EL (cell line): ENCODE measurements at regions not wholly inside any gene's neighbourhood (a gene's known extent, or its start where the extent isn't known, plus 50 kb on each side); places are given as distances from the start of the nearest gene placed in this dataset.

Experiments used
- DNase-seq: peaks from one replicate; pipeline ENCODE4 v3.0.0-alpha.2; 2016

GRCh38 chr12:115570069-115570777, 707.3 kb downstream of the MED13L start:
- peak; percentile 61 for DNase-seq

DNA sequence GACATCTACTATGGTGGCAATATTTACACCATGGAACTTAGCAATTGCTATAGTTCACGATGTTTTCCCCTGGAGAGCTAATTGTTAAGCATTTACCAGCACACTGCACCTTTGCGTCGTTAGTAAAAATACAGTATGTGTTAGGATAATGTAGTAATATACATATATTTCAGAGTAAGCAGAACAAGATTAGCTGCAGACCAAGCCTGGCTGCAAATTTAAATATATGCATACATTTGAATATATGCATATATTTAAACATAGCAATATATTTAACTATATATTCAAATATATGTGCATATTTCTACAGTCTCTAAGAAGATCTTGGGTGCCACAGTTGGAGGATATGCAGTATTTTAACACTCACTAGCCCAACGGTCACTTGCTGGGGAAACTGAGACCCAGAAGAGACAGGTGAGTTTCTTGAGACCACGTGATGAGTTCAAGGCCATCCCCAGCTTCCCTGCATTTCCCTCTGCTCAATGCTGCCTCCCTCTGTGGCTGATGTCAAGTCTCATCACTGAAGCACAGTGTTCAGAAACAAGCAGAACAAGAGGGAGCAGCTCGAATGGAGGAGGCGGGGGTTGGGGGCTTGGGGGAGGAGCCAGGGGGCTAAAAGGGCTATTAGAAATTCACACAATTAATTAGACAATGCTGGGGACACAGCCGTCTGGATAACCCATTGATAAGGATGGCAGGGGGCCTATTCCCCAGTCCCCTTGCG, 708.0 kb downstream of the MED13L start:
- no peak for DNase-seq

- DNase-seq, result no peak
Measured at GRCh38 chr12:115558281-115558680, 719.2 kb downstream of the MED13L start.

DNA sequence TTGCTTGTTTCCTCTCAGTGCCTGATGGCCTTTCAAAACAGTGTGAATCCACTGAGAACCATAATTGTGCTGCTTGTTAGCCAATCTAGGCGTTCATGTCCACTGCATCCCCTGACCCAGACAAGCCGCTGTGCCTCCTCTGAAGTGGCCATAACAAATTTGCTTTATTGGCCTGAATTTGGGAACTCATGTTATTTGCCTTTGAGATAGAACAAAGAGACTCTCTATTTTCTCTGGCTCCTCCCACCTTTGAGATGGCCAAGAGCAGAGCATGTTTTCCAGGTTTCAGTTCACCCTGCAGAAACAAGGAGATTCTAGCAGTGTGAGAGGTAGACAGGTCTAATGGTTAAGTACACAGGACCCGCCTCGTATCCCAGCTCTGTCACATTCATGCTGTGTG, 723.9 kb downstream of the MED13L start:
- no peak for DNase-seq

DNA sequence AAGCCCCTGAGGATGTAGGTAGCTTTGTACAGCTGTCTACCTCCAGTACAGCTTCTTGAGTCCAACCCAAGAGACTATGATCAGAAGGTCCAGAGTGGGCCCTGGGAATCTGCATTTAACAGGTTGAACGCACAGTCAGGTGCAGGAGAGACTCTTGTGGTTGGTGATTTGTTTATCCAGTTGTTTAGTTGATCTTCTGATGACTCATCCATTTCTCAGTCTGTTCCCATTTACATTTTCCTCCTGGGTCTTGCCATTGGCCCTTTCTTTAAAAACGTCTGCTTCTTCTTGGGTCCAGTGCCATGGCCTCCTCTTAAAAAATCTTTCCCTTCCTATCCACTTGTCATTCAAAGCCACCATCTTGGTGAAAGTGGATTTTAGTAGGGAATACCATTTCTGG, 734.2 kb downstream of the MED13L start:
- no peak for DNase-seq

DNA sequence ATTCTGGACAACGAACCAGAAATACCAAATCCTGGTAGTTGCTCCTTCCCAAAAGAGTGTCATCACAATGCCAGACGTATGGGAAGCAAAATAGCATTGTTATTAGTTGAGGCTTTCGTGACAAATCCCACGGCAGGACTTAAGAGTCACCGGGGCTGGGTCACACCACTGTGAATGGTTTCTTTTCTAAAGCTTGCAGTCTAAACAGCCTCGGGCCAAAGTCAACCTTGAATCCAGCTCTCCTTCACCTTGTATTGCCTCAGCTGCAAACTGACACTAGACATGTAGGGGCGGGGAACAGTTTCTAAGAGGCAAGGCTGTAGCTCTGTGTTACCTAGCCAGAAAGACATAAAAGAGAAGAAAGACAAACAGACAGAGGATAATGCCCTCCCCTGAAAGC, 734.8 kb downstream of the MED13L start:
- no peak for DNase-seq

- peak; percentile 2 for DNase-seq
Measured at GRCh38 chr12:115541891-115542421, 735.5 kb downstream of the MED13L start.

- peak; percentile 5 for DNase-seq
Measured at GRCh38 chr12:115528466-115528865, 749.0 kb downstream of the MED13L start.

GRCh38 chr12:115521771-115522409, 755.6 kb downstream of the MED13L start:
- DNase-seq, result no peak

DNA sequence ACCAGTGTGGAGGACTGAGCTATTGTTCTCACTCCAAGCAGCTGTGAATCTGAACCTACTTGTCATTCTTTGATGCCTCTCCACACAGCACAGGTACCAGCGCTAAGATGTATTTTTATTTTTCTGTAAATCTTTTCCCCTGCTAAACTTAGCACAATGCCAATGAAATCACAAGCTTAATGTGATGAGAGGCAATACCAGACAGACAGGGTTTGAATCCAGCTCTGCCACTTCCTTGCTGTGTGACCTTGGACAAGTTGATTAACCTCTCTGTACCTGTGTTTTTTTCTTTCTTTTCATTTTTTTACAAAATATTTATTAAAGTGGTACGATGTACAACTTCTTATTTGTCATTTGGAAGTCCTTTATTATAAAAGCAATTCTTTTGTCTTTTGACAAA, 757.6 kb downstream of the MED13L start:
- no peak for DNase-seq

GRCh38 chr12:115519359-115519758, 758.1 kb downstream of the MED13L start:
- no peak for DNase-seq

GRCh38 chr12:115517913-115518312, 759.6 kb downstream of the MED13L start:
- no peak for DNase-seq

GRCh38 chr12:115511986-115512711, 765.3 kb downstream of the MED13L start:
- DNase-seq, result no peak

DNA sequence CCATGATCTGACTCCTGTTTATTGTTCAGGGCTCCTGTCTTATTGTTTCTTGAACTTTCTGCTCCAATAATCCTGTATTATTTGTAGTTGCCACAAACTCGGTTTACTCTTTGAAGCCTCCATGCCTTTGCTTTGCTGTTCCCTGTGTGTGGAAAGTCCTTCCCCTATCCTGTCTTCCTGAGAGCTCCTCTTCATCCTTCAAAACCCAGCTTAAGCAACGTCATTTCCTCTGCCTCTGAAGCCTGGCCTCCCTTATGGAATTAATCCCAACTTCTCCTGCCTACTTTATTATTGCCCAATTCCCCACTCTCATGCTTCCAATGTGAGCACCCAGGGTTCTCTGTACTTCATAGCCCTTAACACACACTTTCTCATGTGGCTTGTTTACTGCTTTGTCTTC, 766.2 kb downstream of the MED13L start:
- no peak for DNase-seq

DNA sequence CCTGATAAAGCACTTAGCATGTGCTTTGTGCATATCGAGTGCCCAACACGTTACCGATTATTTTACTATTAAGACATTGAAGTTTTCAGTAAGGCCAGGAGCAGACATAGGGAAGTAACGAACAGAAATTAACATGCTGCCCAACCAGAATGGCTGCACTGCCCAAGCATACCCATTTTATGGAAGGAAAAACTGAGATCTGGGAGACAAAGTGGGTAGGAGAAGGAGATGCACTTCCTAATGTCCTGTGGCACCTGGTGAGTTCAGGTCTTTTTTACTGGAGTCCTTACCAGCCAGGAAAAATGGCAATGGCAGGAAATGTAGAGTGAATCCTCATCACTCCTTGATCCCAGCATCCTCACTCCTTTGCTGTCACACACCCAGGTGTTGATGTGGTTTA, 768.5 kb downstream of the MED13L start:
- DNase-seq, result no peak

GRCh38 chr12:115507951-115508722, 769.4 kb downstream of the MED13L start:
- no peak for DNase-seq

DNA sequence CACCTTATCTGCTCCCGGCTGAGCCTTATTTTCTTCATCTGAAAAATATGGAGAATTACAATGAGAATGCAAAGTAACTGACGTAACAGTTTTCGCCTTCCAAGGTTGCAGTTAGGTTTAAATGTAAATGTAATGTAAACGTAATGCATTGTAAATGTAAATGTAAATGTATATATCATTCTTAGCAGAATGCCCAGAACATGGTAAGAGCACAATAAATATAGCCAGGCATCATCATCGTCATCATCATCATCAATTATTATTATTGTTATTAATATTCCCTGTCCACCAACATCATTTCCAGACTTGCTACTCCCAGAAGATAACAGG, 770.0 kb downstream of the MED13L start:
- DNase-seq, result no peak

GRCh38 chr12:115506822-115507559, 770.5 kb downstream of the MED13L start:
- DNase-seq, result no peak

GRCh38 chr12:115504306-115505290, 772.9 kb downstream of the MED13L start:
- no peak for DNase-seq

DNA sequence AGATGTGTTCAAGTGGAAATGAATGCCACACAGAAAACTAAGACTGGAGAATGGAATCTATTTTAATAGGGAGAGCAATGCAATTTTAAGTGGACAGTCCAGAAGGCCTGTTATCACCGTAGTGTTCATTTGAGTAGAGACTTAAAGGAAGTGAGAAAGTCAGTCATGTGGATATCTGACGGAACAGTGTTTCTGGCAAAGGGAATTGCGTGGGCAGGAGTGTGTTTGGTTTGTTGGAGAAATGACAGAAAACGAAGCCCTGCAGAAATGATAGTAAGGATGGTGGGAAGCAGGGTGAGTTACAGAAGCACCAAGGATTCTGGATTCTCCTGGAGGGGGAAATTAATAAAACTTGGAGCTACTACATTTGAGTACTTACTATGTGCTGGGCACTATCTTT, 776.6 kb downstream of the MED13L start:
- DNase-seq, result no peak

GRCh38 chr12:115495300-115495699, 782.2 kb downstream of the MED13L start:
- DNase-seq, result no peak
